GM23248 (cell line): ENCODE measurements at regions not wholly inside any gene's neighbourhood (a gene's known extent, or its start where the extent isn't known, plus 50 kb on each side); places are given as distances from the start of the nearest gene placed in this dataset.

Experiments
- EZH2 ChIP-seq: fragments of 200-600 bp; sonication (generic); IDR thresholded peaks from 2 replicates; pipeline ENCODE4 v1.6.1; 2018; ENCODE audit warnings: antibody characterized with exemption, mild to moderate bottlenecking; ENCODE audit not compliant: insufficient read depth, poor library complexity, severe bottlenecking
- EZH2phosphoT487 ChIP-seq: fragments of 200-600 bp; sonication (generic); IDR thresholded peaks from 2 replicates; pipeline ENCODE4 v1.6.1; 2018; ENCODE audit warnings: antibody characterized with exemption, moderate library complexity, mild to moderate bottlenecking, low read depth; ENCODE audit not compliant: insufficient read depth

- no peak for TF ChIP-seq EZH2
- TF ChIP-seq EZH2phosphoT487 = no peak
These were observed 203.9 kb upstream of the ADCY2 start for GRCh38 chr5:7192016-7192415.
